ENCODE measurements at regions not wholly inside any gene's neighbourhood (a gene's known extent, or its start where the extent isn't known, plus 50 kb on each side); places are given as distances from the start of the nearest gene placed in this dataset.
"Not testable (repeated sequence)": the region's sequence is repeated elsewhere in the genome, so short reads cannot be mapped to it uniquely, and the experiment has no call there.

GRCh38 chr18:52208646-52209045 is 131.4 kb upstream of the DCC start:
- DNase-seq, result no peak

DNA sequence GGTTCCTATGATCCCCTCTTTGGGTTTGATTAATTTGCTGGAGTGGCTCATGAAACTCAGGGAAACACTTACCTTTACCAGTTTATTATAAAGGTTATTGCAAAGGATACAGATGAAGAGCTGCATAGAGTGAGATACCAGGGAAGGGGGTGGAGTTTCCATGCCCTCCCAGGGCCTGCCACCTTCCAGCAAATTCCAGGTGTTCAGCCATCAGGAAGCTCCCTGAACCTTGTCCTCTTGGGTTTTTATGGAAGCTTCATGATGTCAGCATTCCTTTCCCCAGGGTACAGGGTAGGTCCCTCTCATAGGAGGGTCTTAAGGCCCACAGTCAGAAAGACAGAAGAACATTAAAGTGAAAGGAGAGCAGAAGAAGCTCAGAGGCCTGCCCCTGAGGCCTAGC is 123.9 kb upstream of the DCC start:
- DNase-seq, result no peak

DNA sequence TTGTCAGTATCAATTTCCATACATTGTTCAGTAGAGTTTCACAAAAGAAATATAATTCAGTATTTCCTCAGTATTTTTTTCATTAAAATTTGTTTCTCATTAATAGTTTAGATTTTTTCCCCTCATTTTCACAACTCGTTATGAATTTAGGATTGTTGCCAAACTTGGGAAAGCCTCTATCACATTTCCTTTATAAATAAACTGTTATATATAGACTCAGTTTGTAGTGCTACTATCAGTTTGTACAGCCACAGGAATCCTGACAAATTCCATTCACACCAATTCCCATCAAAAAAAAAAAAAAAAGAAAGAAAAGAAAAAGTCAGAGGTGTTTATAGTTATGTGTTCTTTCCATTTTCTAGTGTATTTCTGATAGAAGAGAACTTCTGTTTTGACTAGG is 123.3 kb upstream of the DCC start:
- DNase-seq, result no peak

GRCh38 chr18:52219102-52219501 is 120.9 kb upstream of the DCC start:
- DNase-seq, result no peak

DNA sequence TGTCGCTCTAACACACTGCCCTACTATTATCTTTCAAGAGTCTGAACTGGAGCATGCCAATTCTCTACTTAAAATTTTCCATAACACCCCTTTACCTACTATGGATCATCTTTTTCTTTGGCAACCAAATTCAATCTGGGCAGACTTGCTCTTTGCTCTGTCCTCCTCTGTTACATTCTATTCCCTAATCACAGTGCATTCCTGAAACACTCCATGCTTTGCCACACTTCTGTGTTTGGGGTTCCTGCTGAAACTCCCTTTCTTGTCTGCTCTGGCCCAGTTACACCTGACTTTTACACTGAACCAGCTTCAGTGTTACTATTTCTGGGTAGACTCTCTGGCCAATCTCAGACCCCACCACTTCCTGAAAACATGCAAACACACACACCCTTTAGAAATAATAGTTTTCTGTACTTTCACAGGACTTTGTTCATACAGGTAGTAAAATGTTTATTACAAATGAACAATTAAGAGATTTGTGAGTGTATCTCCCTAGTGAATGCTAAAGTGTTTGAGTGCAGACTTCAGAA is 119.9 kb upstream of the DCC start:
- DNase-seq, result no peak

GRCh38 chr18:52222211-52222610 is 117.8 kb upstream of the DCC start:
- DNase-seq, result no peak

- no peak for DNase-seq
These were observed 112.5 kb upstream of the DCC start for GRCh38 chr18:52227536-52227935.

DNA sequence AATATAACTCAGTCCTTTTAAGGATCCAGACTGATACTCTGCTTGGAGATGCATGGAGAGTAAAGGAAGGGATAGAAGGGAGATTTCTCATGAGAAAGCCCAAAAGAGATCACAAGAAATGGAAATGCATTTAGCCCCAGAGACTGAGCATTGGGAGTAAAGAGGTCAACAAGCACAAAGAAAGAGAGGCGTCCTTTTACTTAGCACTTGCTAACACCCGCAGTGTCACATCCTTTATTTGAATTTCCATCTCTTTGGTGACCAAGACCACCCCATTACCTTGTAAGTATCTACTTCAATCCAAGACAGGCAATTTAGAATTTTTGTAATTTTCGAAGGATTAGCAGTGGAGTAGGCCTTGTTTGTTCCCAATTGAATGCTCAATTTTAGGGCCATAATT is 111.8 kb upstream of the DCC start:
- DNase-seq, result no peak

DNA sequence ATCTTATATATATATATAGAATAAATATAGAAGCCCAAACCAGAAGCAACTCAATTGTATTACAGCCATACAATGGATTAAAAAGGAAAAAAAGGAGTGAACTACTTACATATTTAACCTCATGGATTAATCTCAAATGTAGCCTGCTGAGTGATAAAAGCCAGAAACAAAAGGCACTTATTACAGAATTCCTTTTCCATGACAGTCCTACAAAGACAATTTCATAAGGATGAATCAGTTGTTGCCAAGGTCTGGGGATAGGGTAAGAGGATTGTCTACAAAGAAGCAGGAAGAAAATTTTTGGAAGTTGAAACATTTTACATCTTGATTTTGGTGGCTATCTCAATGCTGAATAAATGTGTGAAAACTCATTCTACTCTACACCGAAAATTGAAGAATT is 103.9 kb upstream of the DCC start:
- no peak for DNase-seq

DNA sequence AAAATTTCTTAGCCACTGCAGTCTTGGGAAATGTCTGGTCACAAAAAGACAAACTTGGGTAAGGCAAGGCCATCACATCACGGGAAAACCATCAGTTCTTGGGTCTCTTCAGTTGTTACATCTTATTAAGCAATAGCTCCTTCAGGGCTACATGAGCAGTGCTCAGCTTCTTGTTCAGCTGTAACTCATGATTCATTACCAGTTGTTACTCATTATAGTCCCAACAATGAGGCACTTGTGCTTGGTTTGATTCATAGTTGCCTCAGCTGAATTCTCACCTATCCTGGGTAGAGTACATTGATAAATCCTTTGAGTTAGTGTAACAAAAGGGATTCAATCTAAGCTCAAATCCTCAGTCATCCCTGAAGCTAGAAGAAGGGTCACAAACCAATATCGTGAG is 102.4 kb upstream of the DCC start:
- no peak for DNase-seq

GRCh38 chr18:52242711-52243110 is 97.3 kb upstream of the DCC start:
- no peak for DNase-seq

- no peak for DNase-seq
These were observed 95.3 kb upstream of the DCC start for GRCh38 chr18:52244658-52245057.

DNA sequence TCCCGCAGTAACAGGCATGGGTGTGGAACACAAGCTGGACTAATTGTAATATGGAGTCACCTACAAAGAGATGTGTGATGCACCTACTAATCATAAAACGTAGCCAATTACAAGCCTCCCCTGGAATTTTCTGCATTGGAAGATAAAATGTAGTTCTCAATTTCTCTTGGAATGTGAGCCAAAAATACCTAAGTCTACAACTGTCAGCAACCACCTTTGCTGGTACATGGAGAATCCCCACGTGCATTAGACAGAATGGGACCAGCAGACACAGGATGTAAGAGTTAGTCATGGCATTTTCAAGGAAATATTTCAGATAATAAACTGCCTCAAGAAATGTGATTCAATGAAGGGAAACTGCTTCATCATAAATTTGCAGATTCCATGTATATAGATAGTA is 85.6 kb upstream of the DCC start:
- DNase-seq, result no peak

- DNase-seq, result not testable (repeated sequence)
These were observed 82.6 kb upstream of the DCC start for GRCh38 chr18:52257417-52257816.

GRCh38 chr18:52275817-52276216 is 64.2 kb upstream of the DCC start:
- no peak for DNase-seq

- DNase-seq, result no peak
These were observed 62.2 kb upstream of the DCC start for GRCh38 chr18:52277785-52278184.

GRCh38 chr18:52278191-52278590 is 61.8 kb upstream of the DCC start:
- DNase-seq, result no peak

GRCh38 chr18:52280702-52281101 is 59.3 kb upstream of the DCC start:
- DNase-seq, result no peak

GRCh38 chr18:52283927-52284326 is 56.1 kb upstream of the DCC start:
- no peak for DNase-seq

- no peak for DNase-seq
These were observed 53.3 kb upstream of the DCC start for GRCh38 chr18:52286675-52287074.

- DNase-seq, result no peak
These were observed 52.8 kb upstream of the DCC start for GRCh38 chr18:52287151-52287550.

GRCh38 chr18:52288403-52289004 is 51.5 kb upstream of the DCC start:
- DNase-seq, result no peak

DNA sequence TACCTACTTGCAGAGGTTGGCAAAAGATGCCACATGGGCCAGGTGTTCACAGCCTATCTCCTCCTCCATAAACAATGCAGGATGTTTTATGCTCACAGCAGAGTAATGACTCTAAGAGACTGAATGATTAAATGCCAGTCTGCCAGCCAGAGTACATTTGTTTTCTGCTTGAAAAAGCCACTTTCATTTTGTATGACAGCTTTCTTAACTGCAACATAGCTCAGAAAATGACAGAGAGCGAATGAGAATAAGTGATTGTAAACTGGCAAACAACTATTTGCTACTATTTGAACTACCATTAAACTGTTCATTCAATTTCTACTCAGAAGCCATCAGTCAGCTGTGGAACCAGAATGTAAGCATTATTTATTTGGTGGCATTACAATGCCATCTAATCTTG is 50.6 kb upstream of the DCC start:
- DNase-seq, result no peak

All from skin of body (tissue), 1 donor.